AG04450 (cell line): ENCODE measurements at regions not wholly inside any gene's neighbourhood (a gene's known extent, or its start where the extent isn't known, plus 50 kb on each side); places are given as distances from the start of the nearest gene placed in this dataset.

Source experiments
- CTCF ChIA-PET: fragments of 300-600, 350-600 bp; formaldehyde crosslinking; extraction: SDS; loops from one replicate; lab custom pipeline; 2022; ENCODE audit warnings: antibody characterized with exemption, inconsistent platforms; lab: Charles Lee
- POLR2A ChIA-PET: fragments of 350-600 bp; formaldehyde crosslinking; extraction: SDS; loops from one replicate; lab custom pipeline; 2021; ENCODE audit warnings: antibody characterized with exemption, inconsistent platforms; lab: Yijun Ruan, JAX
- DNase-seq: peaks from one replicate; pipeline ENCODE4 v3.0.0-alpha.2; 2011; ENCODE audit warnings: low read depth, low spot score
- H3K27ac ChIP-seq: one replicate; pipeline ENCODE4 v1.5.1; 2012; ENCODE audit warnings: low read depth, low read length, control low read depth
- H3K27me3 ChIP-seq: one replicate; pipeline ENCODE4 v1.6.0; 2012; ENCODE audit warnings: low read length; ENCODE audit not compliant: control insufficient read depth, insufficient read depth
- H3K4me3 ChIP-seq: 2 replicates; pipeline ENCODE4 v1.5.1; 2011; ENCODE audit warnings: mild to moderate bottlenecking, low read depth, low read length, control low read depth
- H3K9me3 ChIP-seq: 2 replicates; pipeline ENCODE4 v1.5.1; 2012; ENCODE audit warnings: low read length; ENCODE audit not compliant: control insufficient read depth, insufficient read depth
- CTCF ChIP-seq: IDR thresholded peaks from 2 replicates; pipeline ENCODE4 v1.5.1; 2011; ENCODE audit warnings: low read depth, low read length, control low read depth, inconsistent platforms

GRCh38 chr6:168956141-168956838 lies 297.4 kb downstream of the THBS2 start:
- Histone ChIP-seq H3K9me3 (no peaks in the 10 kb centered on the region; the same call in 1 of the 2 replicates), H3K27ac (no peak overlapping the region), H3K27me3 (peaks cover 4% of the 10 kb centered on the region), H3K4me3 (no peak overlapping the region)
- ChIA-PET CTCF (interaction anchor here (0.7 to 3.7 kb wide), 25 partner anchors 9 to 875 kb away, joined by 3 to 47 read pairs (median 5); no protein-coding TSS in a partner anchor), POLR2A (no interaction called here)
- DNase-seq = no peak
- no peak for TF ChIP-seq CTCF

GRCh38 chr6:168953461-168953860 lies 300.2 kb downstream of the THBS2 start:
- Histone ChIP-seq H3K27me3 (peaks cover 9% of the 10 kb centered on the region), H3K9me3 (peaks cover 3% of the 10 kb centered on the region), H3K27ac (no peak overlapping the region), H3K4me3 (no peak overlapping the region)
- TF ChIP-seq CTCF = no peak
- DNase-seq = no peak
- ChIA-PET POLR2A (no interaction called here), CTCF (no interaction called here)

- Histone ChIP-seq H3K9me3 (peaks cover 3% of the 10 kb centered on the region), H3K4me3 (no peak overlapping the region), H3K27ac (no peak overlapping the region), H3K27me3 (peaks cover 15% of the 10 kb centered on the region)
- ChIA-PET CTCF (no interaction called here), POLR2A (no interaction called here)
- TF ChIP-seq CTCF = no peak
- DNase-seq = no peak
Measured at GRCh38 chr6:168951217-168951616, 302.4 kb downstream of the THBS2 start.

GRCh38 chr6:168950858-168951214 lies 302.8 kb downstream of the THBS2 start:
- no peak for TF ChIP-seq CTCF
- no peak overlapping the region for H3K4me3 ChIP-seq
- peaks cover 15% of the 10 kb centered on the region for H3K27me3 ChIP-seq
- ChIA-PET CTCF (no interaction called here), POLR2A (interaction anchor here (0.7 kb wide), 1 partner anchor 53 kb away, joined by 3 read pairs; no protein-coding TSS in a partner anchor)
- DNase-seq = no peak
- H3K27ac ChIP-seq = no peak overlapping the region
- peaks cover 3% of the 10 kb centered on the region for H3K9me3 ChIP-seq

- no peak overlapping the region for H3K4me3 ChIP-seq
- DNase-seq = no peak
- ChIA-PET POLR2A (interaction anchor here (0.7 kb wide), 1 partner anchor 53 kb away, joined by 3 read pairs; no protein-coding TSS in a partner anchor), CTCF (no interaction called here)
- no peak overlapping the region for H3K27ac ChIP-seq
- H3K9me3 ChIP-seq = peaks cover 3% of the 10 kb centered on the region
- no peak for TF ChIP-seq CTCF
- peaks cover 15% of the 10 kb centered on the region for H3K27me3 ChIP-seq
Measured at GRCh38 chr6:168949981-168950857, 303.4 kb downstream of the THBS2 start.
